ENCODE measurements at regions not wholly inside any gene's neighbourhood (a gene's known extent, or its start where the extent isn't known, plus 50 kb on each side); places are given as distances from the start of the nearest gene placed in this dataset.

DNA sequence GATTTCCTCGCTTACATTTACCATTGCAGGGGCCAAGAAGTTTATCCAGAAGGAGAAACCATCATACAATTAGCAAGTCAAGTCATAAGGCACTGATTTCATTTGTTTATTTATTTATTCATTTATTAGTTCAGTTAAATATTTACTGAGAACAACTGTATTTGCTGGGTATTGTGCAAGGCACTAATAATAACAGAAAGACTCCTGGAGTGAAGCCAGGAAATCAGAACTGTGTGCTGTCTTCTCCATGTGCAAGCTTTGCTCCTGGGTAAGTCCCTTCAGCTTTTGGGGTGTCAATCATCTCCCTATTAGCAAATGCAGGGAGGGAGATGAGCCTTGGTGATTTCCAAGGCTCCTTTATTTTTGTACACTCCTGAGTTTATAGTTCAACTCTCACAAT, 341.6 kb upstream of the MEIS1 start:
- no peaks in the 10 kb centered on the region for H3K36me3 ChIP-seq (ENCODE audit: control insufficient read depth, insufficient read depth, low read length)
- DNase-seq = no peak
- no peak overlapping the region for H3K27ac ChIP-seq (ENCODE audit: low read length)
- no peaks in the 10 kb centered on the region for H3K27me3 ChIP-seq (ENCODE audit: control insufficient read depth, insufficient read depth, low read length)
- WGBS (ENCODE audit: insufficient coverage) = no CpG with 5 or more reads among the region's 1 CpG
- H3K9me3 ChIP-seq (replicated peaks; ENCODE audit: control insufficient read depth, low read depth, low read length) = no peaks in the 10 kb centered on the region
- no peaks in the 10 kb centered on the region for H3K4me1 ChIP-seq (ENCODE audit: control insufficient read depth, insufficient read depth, low read length)
- no peak overlapping the region for H3K4me3 ChIP-seq (ENCODE audit: low read length)

DNA sequence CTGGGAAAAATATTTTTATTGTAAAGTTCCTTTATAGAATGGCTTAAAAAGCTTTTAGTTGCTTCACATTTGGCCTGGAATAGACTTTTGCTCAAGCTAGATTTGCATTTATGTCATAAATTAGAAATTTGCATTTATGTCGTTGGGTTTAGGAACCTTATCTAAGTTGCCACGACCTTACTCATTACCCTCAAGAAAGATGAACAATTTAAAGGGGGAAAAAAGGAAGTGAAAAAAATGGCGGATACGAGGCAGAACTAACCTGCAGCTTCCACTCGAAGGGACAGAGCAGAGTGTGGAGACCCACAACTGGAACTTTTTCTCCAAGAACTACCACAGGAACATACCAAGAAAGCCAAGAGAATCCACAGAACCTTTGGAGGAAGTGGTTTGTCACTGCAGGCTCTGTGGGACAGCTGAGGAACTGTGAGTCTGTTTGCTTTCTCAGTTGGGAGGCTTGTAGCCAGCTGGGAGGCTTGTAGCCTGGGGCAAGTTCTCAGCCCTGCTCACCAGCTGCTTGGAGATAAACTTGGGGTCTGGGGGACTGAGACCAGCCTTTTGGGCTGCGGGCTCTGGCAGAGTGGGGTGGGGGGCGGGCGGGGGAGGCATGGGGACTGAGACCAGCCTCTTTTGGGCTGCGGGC, 349.9 kb upstream of the MEIS1 start:
- Histone ChIP-seq H3K27me3 (ENCODE audit: control insufficient read depth, insufficient read depth, low read length) (peaks cover under 1% of the 10 kb centered on the region), H3K4me1 (ENCODE audit: control insufficient read depth, insufficient read depth, low read length) (no peaks in the 10 kb centered on the region), H3K27ac (ENCODE audit: low read length) (no peak overlapping the region), H3K4me3 (ENCODE audit: low read length) (no peak overlapping the region), H3K9me3 (replicated peaks; ENCODE audit: control insufficient read depth, low read depth, low read length) (no peaks in the 10 kb centered on the region), H3K36me3 (ENCODE audit: control insufficient read depth, insufficient read depth, low read length) (no peaks in the 10 kb centered on the region)
- WGBS (ENCODE audit: insufficient coverage) = 100% methylated on average over 1 of the region's 9 CpGs
- no peak for DNase-seq

DNA sequence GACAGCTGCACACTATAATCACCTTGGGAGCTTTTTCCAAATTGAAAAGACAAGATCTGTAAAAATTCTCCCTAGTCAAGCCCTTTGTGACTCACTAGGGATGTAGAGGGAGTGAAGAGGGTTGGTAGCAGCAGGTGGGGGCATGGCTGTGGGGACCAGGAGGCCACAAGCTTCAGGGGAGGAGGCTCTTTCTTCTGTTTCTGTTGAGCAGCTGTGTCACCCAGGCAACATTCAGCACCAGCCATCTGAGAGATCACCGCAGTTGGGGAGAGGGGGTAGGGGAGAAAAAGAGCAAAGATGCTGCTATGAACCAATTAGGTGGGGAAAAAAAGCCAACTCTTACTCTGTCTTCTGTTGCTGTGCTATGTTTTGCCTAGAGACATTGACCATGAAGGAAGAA, 352.3 kb upstream of the MEIS1 start:
- H3K4me3 ChIP-seq (ENCODE audit: low read length) = no peak overlapping the region
- WGBS (ENCODE audit: insufficient coverage) = no CpG with 5 or more reads among the region's 1 CpG
- H3K27ac ChIP-seq (ENCODE audit: low read length) = no peak overlapping the region
- peaks cover 3% of the 10 kb centered on the region for H3K27me3 ChIP-seq (ENCODE audit: control insufficient read depth, insufficient read depth, low read length)
- no peaks in the 10 kb centered on the region for H3K9me3 ChIP-seq (replicated peaks; ENCODE audit: control insufficient read depth, low read depth, low read length)
- H3K36me3 ChIP-seq (ENCODE audit: control insufficient read depth, insufficient read depth, low read length) = no peaks in the 10 kb centered on the region
- DNase-seq = no peak
- no peaks in the 10 kb centered on the region for H3K4me1 ChIP-seq (ENCODE audit: control insufficient read depth, insufficient read depth, low read length)

DNA sequence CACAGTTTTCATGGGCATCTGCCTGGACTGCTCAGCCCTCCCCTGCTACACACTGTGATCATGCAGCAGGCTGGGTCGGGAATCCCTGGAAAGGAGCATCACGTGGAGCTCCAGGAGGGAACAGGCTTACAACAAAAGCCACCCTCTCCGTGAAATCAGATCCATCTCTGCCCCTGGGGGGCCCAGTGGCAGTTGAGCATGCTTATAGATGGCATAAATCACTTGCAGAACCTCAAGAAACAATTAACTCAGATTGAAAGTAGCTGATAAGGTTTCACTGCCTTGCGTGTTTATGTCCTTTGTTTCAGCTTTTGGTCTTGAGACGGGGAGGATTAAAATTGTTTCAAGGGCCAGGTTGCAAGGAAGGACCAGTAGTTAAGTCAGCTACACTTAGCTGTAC, 354.8 kb upstream of the MEIS1 start:
- Histone ChIP-seq H3K4me1 (ENCODE audit: control insufficient read depth, insufficient read depth, low read length) (no peaks in the 10 kb centered on the region), H3K27me3 (ENCODE audit: control insufficient read depth, insufficient read depth, low read length) (peaks cover 3% of the 10 kb centered on the region), H3K9me3 (replicated peaks; ENCODE audit: control insufficient read depth, low read depth, low read length) (no peaks in the 10 kb centered on the region), H3K36me3 (ENCODE audit: control insufficient read depth, insufficient read depth, low read length) (no peaks in the 10 kb centered on the region), H3K4me3 (ENCODE audit: low read length) (no peak overlapping the region), H3K27ac (ENCODE audit: low read length) (no peak overlapping the region)
- WGBS (ENCODE audit: insufficient coverage) = 80% methylated on average over 1 of the region's 5 CpGs
- DNase-seq = no peak

DNA sequence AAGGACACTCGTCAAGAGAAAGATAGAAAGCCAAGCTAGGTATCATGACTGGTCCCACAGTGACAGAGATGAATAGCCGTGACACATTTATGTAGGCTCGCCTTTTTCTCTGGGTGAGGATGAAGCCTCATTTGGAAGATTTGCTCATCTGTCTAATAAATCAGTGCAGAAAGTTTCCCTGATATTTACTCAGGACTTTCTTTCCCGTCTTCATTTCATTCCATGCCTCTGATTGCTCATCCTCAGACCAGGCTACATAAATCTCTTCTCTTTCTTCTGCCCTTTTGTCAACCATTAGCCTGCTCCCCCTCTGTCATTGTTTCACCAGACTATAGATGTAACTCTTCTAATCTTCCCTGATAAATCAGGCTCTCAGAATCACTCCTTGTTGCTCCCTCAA, 361.8 kb upstream of the MEIS1 start:
- 80% methylated on average over 4 of the region's 4 CpGs for WGBS (ENCODE audit: insufficient coverage)
- H3K4me1 ChIP-seq (ENCODE audit: control insufficient read depth, insufficient read depth, low read length) = no peaks in the 10 kb centered on the region
- H3K27ac ChIP-seq (ENCODE audit: low read length) = no peak overlapping the region

DNA sequence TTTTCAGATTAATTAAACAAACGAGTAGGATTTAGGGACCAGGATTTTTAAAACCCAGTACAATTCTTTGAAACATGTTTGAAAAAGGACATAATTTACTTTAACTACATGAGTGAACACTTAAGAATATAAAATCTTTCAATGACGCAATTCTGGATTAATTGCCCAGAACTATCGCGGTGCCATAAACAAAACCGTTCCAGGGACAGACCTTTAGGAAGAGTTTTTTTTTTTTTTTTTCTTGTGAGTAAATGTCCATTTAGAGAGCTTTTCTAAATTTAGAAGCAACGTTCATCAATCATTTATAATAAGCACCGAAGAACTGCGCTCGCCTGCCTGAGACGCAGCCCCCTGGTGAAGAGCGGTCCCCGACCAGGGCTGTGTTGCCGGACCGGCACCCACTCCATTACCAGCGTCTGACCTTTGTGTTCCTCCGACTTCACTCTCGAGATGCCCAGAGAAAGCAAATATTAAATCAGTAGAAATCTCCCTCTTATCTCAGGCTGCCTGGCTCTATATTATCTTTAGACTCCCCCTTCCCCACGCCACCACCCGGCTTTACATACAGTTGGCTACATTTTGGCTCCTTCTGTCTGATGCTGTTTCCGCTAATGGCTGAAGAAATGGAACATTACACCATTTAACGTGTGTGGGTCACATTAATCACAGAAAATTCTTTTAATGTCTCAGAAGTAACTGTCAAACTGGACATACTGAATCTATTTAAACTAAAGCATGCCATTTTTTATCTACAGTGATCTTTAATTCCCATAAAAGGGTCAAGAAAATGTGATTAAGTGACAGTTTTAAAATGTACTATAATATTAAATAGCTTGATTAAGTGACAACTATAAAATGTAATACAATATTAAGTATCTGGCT, 364.0 kb upstream of the MEIS1 start:
- no peak overlapping the region for H3K27ac ChIP-seq (ENCODE audit: low read length)
- peaks cover 3% of the 10 kb centered on the region for H3K27me3 ChIP-seq (ENCODE audit: control insufficient read depth, insufficient read depth, low read length)
- no peak overlapping the region for H3K4me3 ChIP-seq (ENCODE audit: low read length)
- no peaks in the 10 kb centered on the region for H3K4me1 ChIP-seq (ENCODE audit: control insufficient read depth, insufficient read depth, low read length)
- H3K36me3 ChIP-seq (ENCODE audit: control insufficient read depth, insufficient read depth, low read length) = no peaks in the 10 kb centered on the region
- peak; percentile 8 for DNase-seq
- H3K9me3 ChIP-seq (replicated peaks; ENCODE audit: control insufficient read depth, low read depth, low read length) = no peaks in the 10 kb centered on the region
- WGBS (ENCODE audit: insufficient coverage) = 49% methylated on average over 12 of the region's 21 CpGs

More for the DNA sequence above, 361.8 kb upstream of the MEIS1 start:
- Histone ChIP-seq H3K36me3 (ENCODE audit: control insufficient read depth, insufficient read depth, low read length) (no peaks in the 10 kb centered on the region), H3K9me3 (replicated peaks; ENCODE audit: control insufficient read depth, low read depth, low read length) (no peaks in the 10 kb centered on the region), H3K4me3 (ENCODE audit: low read length) (no peak overlapping the region), H3K27me3 (ENCODE audit: control insufficient read depth, insufficient read depth, low read length) (peaks cover 3% of the 10 kb centered on the region)
- no peak for DNase-seq

DNA sequence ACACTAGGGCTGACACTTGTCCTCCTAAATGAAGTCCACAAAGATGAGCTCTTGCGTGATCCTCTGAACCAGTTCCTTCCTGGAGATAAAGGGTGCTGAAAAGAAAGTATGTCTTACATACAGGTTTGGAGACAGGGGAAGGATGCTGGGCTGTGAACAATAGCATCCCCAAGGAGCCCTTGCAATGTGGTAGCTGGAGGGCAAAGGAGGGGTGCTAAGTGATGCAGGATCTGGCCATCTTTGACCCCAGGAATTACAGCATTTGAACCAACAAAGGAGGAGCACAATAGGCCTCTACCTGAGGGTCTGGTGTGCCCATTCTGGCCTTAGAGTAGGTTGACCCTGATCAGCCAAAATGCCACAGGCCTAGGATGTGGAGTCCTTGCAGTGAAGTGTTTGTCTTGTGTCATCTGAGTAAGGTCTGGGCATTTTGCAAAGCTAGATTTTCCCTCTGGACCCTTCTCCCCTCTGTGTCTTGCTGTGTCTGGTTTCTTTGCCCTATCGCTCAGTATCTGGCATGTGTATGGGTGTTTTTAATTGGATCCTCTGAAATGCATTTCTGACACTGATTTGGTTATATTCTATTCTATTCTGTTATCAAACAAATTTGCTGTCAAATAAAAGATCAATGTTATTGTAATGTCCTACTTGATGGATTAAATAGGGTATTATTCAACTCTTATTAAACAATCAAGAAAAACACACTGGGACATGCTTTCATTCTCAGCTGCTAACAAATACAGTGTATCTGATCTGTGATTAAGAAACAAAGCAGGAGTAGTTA, 364.8 kb upstream of the MEIS1 start:
- Histone ChIP-seq H3K4me3 (ENCODE audit: low read length) (no peak overlapping the region), H3K27me3 (ENCODE audit: control insufficient read depth, insufficient read depth, low read length) (peaks cover 3% of the 10 kb centered on the region), H3K4me1 (ENCODE audit: control insufficient read depth, insufficient read depth, low read length) (no peaks in the 10 kb centered on the region), H3K27ac (ENCODE audit: low read length) (no peak overlapping the region), H3K36me3 (ENCODE audit: control insufficient read depth, insufficient read depth, low read length) (no peaks in the 10 kb centered on the region), H3K9me3 (replicated peaks; ENCODE audit: control insufficient read depth, low read depth, low read length) (no peaks in the 10 kb centered on the region)
- WGBS (ENCODE audit: insufficient coverage) = 100% methylated on average over 1 of the region's 2 CpGs
- no peak for DNase-seq

DNA sequence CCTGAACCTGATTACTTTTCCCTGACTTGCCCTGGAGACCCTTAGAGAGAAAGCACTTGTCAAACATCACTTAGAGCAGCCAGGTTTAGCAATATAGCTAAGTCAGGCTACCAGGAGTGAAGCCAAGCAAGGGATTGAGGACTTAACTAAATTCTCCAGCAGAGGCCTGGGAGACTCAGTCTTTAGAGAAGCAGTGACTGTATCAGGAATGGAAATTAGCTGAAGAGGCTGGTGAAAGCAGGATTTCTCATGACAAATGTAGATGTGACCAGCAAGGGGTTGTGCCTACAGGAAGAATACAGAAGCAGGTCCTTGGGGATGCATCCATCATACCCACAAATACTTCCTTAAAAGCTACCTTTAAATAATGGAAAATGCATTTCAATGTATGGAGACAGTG, 368.9 kb upstream of the MEIS1 start:
- peaks cover 2% of the 10 kb centered on the region for H3K27me3 ChIP-seq (ENCODE audit: control insufficient read depth, insufficient read depth, low read length)
- no peak for DNase-seq

DNA sequence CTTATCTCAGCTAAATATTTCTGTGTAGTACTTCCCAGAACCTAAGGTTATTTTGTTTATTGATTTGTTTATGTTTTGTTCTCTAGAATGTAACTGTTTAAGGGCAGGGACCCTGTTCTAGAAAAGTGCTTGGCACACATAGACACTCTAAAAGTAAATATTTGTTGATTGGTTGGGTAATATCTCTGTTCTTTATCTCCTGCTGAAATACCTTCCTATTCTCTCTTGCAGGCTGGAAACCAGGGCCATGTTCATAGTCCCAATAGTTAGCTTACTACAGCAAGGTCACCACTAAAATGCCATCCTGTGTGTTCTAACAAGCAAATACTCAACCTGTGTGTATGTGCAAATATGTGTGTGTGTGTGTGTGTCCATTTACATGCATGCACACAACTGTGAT, 375.6 kb upstream of the MEIS1 start:
- no peak overlapping the region for H3K27ac ChIP-seq (ENCODE audit: low read length)
- no peak for DNase-seq
- no peaks in the 10 kb centered on the region for H3K27me3 ChIP-seq (ENCODE audit: control insufficient read depth, insufficient read depth, low read length)
- no peaks in the 10 kb centered on the region for H3K36me3 ChIP-seq (ENCODE audit: control insufficient read depth, insufficient read depth, low read length)
- no peaks in the 10 kb centered on the region for H3K4me1 ChIP-seq (ENCODE audit: control insufficient read depth, insufficient read depth, low read length)
- no peak overlapping the region for H3K4me3 ChIP-seq (ENCODE audit: low read length)
- H3K9me3 ChIP-seq (replicated peaks; ENCODE audit: control insufficient read depth, low read depth, low read length) = no peaks in the 10 kb centered on the region

More for the DNA sequence above, 368.9 kb upstream of the MEIS1 start:
- H3K9me3 ChIP-seq (replicated peaks; ENCODE audit: control insufficient read depth, low read depth, low read length) = no peaks in the 10 kb centered on the region
- no peaks in the 10 kb centered on the region for H3K4me1 ChIP-seq (ENCODE audit: control insufficient read depth, insufficient read depth, low read length)
- H3K4me3 ChIP-seq (ENCODE audit: low read length) = no peak overlapping the region
- H3K27ac ChIP-seq (ENCODE audit: low read length) = no peak overlapping the region
- no peaks in the 10 kb centered on the region for H3K36me3 ChIP-seq (ENCODE audit: control insufficient read depth, insufficient read depth, low read length)

DNA sequence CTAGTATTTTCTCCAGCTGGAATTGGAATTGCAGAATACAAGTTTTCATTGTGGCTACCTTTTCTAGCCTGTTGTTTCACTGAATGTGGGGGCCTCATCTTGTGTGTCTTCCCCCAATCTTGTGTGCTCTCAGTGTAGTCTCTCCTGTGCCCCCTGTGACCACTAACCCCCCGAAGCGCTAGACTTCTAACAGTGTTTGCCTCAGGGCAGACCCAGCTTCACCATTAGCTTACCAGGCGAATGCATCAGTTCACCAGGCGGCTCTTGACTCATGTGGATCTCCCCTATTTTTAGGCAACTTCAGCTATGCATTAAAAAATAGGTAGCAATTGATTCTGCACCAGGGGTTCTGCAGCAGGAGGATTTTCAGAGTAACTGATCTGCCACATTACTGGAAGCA, 376.2 kb upstream of the MEIS1 start:
- Histone ChIP-seq H3K9me3 (replicated peaks; ENCODE audit: control insufficient read depth, low read depth, low read length) (no peaks in the 10 kb centered on the region), H3K27ac (ENCODE audit: low read length) (no peak overlapping the region), H3K36me3 (ENCODE audit: control insufficient read depth, insufficient read depth, low read length) (no peaks in the 10 kb centered on the region), H3K4me3 (ENCODE audit: low read length) (no peak overlapping the region), H3K4me1 (ENCODE audit: control insufficient read depth, insufficient read depth, low read length) (no peaks in the 10 kb centered on the region), H3K27me3 (ENCODE audit: control insufficient read depth, insufficient read depth, low read length) (no peaks in the 10 kb centered on the region)
- 76% methylated on average over 3 of the region's 4 CpGs for WGBS (ENCODE audit: insufficient coverage)
- no peak for DNase-seq

Data from muscle of leg (tissue), 3 donors.